Panc1 (cell line): ENCODE measurements at regions not wholly inside any gene's neighbourhood (a gene's known extent, or its start where the extent isn't known, plus 50 kb on each side); places are given as distances from the start of the nearest gene placed in this dataset.

ENCODE experiments used
- ATAC-seq: fragments of 200-7000 bp; cut with Tn5 transposase; 2 replicates; pipeline ENCODE4 v1.9.1; 2020; ENCODE audit warnings: mild to moderate bottlenecking, moderate library complexity
- BruUV-seq: library from RNA; stranded (reverse); fragments of 400-500 nt; replicated peaks from 2 replicates; lab custom pipeline; 2021; lab: Mats Ljungman, UMichigan
- CTCF ChIA-PET: fragments of 300-600 bp; sonication (Branson Sonifier 250); formaldehyde crosslinking; loops from one replicate; lab custom pipeline; 2022; ENCODE audit warnings: antibody characterized with exemption; lab: Charles Lee
- POLR2A ChIA-PET: fragments of 300-600 bp; sonication (Branson Sonifier 250); formaldehyde crosslinking; loops from one replicate; lab custom pipeline; 2022; ENCODE audit warnings: antibody characterized with exemption; lab: Charles Lee
- DNase-seq: peaks from one replicate; pipeline ENCODE4 v3.0.0-alpha.2; 2010; ENCODE audit warnings: low read depth, low spot score
- H3K27ac ChIP-seq: 2 replicates; pipeline ENCODE4 v1.5.1; 2011; ENCODE audit warnings: mild to moderate bottlenecking, low read length, inconsistent platforms
- H3K27me3 ChIP-seq: fragments of 200-500 bp; sonication (Bioruptor generic); 2 replicates; pipeline ENCODE4 v1.6.0; 2014; ENCODE audit warnings: low read length, inconsistent platforms; ENCODE audit not compliant: control insufficient read depth, insufficient read depth
- H3K36me3 ChIP-seq: fragments of 200-500 bp; sonication (Bioruptor generic); 2 replicates; pipeline ENCODE4 v1.5.1; 2014; ENCODE audit warnings: inconsistent platforms, mild to moderate bottlenecking, low read length, moderate library complexity; ENCODE audit not compliant: control insufficient read depth, insufficient read depth
- H3K4me1 ChIP-seq: 2 replicates; pipeline ENCODE4 v1.5.1; 2011; ENCODE audit warnings: inconsistent platforms, mild to moderate bottlenecking, low read length, moderate library complexity; ENCODE audit not compliant: control insufficient read depth, insufficient read depth
- H3K4me3 ChIP-seq, 2 experiments: 2 replicates each; pipeline ENCODE4 v1.5.1; 2011 to 2012; ENCODE audit warnings: low read depth in 2 of 2, low read length in 2 of 2, mild to moderate bottlenecking in 2 of 2, inconsistent platforms in 1 of 2, moderate library complexity in 1 of 2
- H3K9me3 ChIP-seq: fragments of 200-500 bp; sonication (Bioruptor generic); 2 replicates; pipeline ENCODE4 v1.5.1; 2014; ENCODE audit warnings: low read depth, mild to moderate bottlenecking, inconsistent platforms, low read length, moderate library complexity; ENCODE audit not compliant: control insufficient read depth, insufficient read depth
- POLR2AphosphoS5 ChIP-seq: IDR thresholded peaks from 2 replicates; pipeline ENCODE4 v1.6.1; 2012; ENCODE audit warnings: mild to moderate bottlenecking, low read depth, low read length, moderate library complexity
- SIN3A ChIP-seq: IDR thresholded peaks from 2 replicates; pipeline ENCODE4 v1.6.1; 2012; ENCODE audit warnings: low read depth, mild to moderate bottlenecking, low read length, moderate library complexity, borderline replicate concordance; ENCODE audit not compliant: insufficient read depth
- TCF7L2 ChIP-seq: IDR thresholded peaks from 2 replicates; pipeline ENCODE4 v1.6.1; 2011; ENCODE audit warnings: mild to moderate bottlenecking, low read depth, low read length, inconsistent platforms
- in situ Hi-C: cut with HindIII; loops from 2 replicates; pipeline ENCODE4 v1.10.0; 2016; ENCODE audit warnings: low sequenced_read_pairs, low pct_unique_long_range_greater_than_20kb
- intact Hi-C: fragments of 100-400 bp; cut with micrococcal nuclease; formaldehyde crosslinking; loops from one replicate; pipeline ENCODE4 v1.10.0; 2022; ENCODE audit not compliant: unreplicated experiment
- TF ChIP-seq, protein P1 (sequence below), 2 experiments: IDR thresholded peaks; 2 replicates each; pipeline ENCODE4 v1.6.1; 2011 to 2012; ENCODE audit warnings: low read depth in 2 of 2, control low read depth in 1 of 2, low read length in 1 of 2, mild to moderate bottlenecking in 1 of 2, moderate library complexity in 1 of 2; ENCODE audit not compliant: insufficient read depth in 1 of 2
- TF ChIP-seq, protein P2 (sequence below): fragments of 450-650 bp; IDR thresholded peaks from 2 replicates; pipeline ENCODE4 v1.5.1; 2017; ENCODE audit warnings: mild to moderate bottlenecking

DNA sequence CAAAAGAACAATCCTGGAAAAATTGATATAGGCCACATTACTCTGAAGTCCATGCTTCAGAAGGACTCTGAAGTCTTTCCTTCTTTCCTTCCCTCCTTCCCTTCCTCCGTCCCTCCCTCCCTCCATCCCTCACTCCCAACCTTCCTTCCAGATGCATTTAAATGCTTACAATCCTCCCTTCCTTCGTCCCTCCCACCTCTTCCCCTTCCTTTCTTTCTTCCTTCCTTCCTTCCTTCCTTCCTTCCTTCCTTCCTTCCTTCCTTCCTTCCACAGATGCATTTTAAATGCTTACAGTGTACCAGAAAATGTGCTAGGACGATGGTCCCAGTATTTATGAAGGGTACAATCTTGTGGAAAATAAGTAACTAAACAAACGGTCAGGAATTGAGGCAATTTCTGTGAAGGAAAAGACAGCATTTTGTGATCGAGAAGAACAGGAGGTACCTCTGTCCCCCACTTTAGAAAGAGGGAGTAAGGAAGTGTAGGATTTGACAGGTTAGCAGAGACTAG lies 181.3 kb upstream of the TUT7 start:
- Histone ChIP-seq H3K4me1 (no peaks in the 10 kb centered on the region), H3K4me3 (no peak overlapping the region), H3K27ac (no peak overlapping the region), H3K27me3 (no peaks in the 10 kb centered on the region), H3K36me3 (no peaks in the 10 kb centered on the region), H3K9me3 (no peaks in the 10 kb centered on the region)
- POLR2A ChIA-PET = no interaction called here
- DNase-seq (no peak), ATAC-seq (no peak)
- intact Hi-C loops = no loop called here
- in situ Hi-C loops = no loop called here
- TF ChIP-seq, protein P1, sequence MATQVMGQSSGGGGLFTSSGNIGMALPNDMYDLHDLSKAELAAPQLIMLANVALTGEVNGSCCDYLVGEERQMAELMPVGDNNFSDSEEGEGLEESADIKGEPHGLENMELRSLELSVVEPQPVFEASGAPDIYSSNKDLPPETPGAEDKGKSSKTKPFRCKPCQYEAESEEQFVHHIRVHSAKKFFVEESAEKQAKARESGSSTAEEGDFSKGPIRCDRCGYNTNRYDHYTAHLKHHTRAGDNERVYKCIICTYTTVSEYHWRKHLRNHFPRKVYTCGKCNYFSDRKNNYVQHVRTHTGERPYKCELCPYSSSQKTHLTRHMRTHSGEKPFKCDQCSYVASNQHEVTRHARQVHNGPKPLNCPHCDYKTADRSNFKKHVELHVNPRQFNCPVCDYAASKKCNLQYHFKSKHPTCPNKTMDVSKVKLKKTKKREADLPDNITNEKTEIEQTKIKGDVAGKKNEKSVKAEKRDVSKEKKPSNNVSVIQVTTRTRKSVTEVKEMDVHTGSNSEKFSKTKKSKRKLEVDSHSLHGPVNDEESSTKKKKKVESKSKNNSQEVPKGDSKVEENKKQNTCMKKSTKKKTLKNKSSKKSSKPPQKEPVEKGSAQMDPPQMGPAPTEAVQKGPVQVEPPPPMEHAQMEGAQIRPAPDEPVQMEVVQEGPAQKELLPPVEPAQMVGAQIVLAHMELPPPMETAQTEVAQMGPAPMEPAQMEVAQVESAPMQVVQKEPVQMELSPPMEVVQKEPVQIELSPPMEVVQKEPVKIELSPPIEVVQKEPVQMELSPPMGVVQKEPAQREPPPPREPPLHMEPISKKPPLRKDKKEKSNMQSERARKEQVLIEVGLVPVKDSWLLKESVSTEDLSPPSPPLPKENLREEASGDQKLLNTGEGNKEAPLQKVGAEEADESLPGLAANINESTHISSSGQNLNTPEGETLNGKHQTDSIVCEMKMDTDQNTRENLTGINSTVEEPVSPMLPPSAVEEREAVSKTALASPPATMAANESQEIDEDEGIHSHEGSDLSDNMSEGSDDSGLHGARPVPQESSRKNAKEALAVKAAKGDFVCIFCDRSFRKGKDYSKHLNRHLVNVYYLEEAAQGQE (IDR thresholded peaks at IDR 0.05; ENCODE audit: insufficient read depth in 1 of 2, low read depth in 2 of 2, low read length in 1 of 2) = no peak
- TF ChIP-seq POLR2AphosphoS5 (no peak), TCF7L2 (no peak), SIN3A (no peak)
- TF ChIP-seq, protein P2, sequence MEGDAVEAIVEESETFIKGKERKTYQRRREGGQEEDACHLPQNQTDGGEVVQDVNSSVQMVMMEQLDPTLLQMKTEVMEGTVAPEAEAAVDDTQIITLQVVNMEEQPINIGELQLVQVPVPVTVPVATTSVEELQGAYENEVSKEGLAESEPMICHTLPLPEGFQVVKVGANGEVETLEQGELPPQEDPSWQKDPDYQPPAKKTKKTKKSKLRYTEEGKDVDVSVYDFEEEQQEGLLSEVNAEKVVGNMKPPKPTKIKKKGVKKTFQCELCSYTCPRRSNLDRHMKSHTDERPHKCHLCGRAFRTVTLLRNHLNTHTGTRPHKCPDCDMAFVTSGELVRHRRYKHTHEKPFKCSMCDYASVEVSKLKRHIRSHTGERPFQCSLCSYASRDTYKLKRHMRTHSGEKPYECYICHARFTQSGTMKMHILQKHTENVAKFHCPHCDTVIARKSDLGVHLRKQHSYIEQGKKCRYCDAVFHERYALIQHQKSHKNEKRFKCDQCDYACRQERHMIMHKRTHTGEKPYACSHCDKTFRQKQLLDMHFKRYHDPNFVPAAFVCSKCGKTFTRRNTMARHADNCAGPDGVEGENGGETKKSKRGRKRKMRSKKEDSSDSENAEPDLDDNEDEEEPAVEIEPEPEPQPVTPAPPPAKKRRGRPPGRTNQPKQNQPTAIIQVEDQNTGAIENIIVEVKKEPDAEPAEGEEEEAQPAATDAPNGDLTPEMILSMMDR = no peak
- CTCF ChIA-PET = no interaction called here
- BruUV-seq = no TSS peak

DNA sequence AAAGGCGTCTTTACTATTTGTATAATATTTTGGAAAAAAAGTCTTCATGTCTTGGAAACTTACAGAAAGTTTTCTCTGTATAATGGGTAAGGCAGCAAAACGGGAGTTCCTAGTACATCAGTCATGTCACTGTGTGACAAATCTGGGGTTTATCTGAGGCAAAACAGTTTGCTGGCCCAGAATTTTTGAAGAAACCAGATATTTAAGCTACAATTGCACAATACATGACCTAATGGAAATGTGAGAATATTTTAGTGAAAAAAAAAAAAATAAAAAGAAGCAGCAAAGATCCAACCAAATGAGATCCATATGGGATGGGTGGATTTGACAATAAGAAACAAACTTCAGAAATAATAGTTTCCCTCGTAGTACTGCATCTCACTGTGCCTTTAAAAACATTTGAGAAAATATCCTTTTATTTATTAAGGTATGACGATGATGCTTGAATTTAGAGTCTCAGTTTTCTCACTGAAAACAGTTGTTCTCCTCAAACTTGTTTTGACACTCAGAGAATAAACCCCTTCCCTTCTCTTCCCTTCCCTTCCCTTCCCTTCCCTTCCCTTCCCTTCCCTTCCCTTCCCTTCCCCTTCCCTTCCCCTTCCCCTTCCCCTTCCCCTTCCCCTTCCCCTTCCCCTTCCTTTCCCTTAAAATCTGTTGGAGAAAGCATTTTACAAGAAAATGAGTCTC lies 180.5 kb upstream of the TUT7 start:
- ATAC-seq = no peak
- no peaks in the 10 kb centered on the region for H3K4me1 ChIP-seq
- DNase-seq = no peak
- no peak overlapping the region for H3K4me3 ChIP-seq
- H3K36me3 ChIP-seq = no peaks in the 10 kb centered on the region
- intact Hi-C loops (no loop called here), in situ Hi-C loops (no loop called here)
- no peaks in the 10 kb centered on the region for H3K9me3 ChIP-seq
- no peaks in the 10 kb centered on the region for H3K27me3 ChIP-seq
- no peak overlapping the region for H3K27ac ChIP-seq
- CTCF ChIA-PET = no interaction called here
- POLR2A ChIA-PET = no interaction called here
- TF ChIP-seq POLR2AphosphoS5 (no peak), SIN3A (no peak), TCF7L2 (no peak)
- TF ChIP-seq, protein P1 (IDR thresholded peaks at IDR 0.05; ENCODE audit: insufficient read depth in 1 of 2, low read depth in 2 of 2, low read length in 1 of 2) = no peak
- TF ChIP-seq, protein P2 = no peak
- no TSS peak for BruUV-seq
